ENCODE measurements at regions not wholly inside any gene's neighbourhood (a gene's known extent, or its start where the extent isn't known, plus 50 kb on each side); places are given as distances from the start of the nearest gene placed in this dataset.

DNA sequence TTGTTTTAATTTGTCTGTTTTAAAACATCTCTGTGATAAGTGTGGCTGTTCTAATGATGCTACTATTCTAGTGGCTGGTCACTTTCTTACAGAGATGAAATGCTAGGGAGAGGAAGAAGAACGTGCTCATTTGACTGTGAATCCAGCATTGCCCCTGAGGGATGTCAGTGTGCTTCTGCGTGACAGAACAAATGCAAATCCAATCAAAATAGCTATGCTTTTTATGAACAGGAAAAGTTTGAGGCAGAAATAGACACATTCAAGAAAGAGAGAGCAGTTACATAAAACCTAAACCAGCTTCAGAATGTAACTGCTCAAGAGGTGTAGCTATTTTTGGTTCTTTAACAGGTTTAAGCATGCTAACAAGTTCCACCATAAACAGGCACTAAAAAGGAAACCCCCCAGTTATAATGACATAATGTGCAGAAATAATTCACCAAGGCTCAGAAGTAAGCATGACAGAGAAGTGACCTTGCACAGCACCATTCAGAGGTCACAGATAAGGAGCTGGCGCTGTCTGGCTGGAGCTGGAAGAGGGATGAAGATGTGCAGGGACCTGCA is 385.3 kb downstream of the EPM2A start:
- Histone ChIP-seq H3K27me3 (no peaks in the 10 kb centered on the region), H3K4me1 (no peaks in the 10 kb centered on the region), H3K27ac (no peak overlapping the region), H3K36me3 (no peaks in the 10 kb centered on the region), H3K4me3 (no peak overlapping the region), H3K9me3 (no peaks in the 10 kb centered on the region)
- intact Hi-C loops (cut with DNase I), result no loop called here
- no peak for TF ChIP-seq CTCF (IDR thresholded peaks at IDR 0.05)
- no peak for DNase-seq
- ATAC-seq, result no peak

GRCh38 chr6:145350928-145351327 is 384.4 kb downstream of the EPM2A start:
- ATAC-seq, result no peak
- intact Hi-C loops (cut with DNase I), result no loop called here
- no peak overlapping the region for H3K27ac ChIP-seq
- no peak overlapping the region for H3K4me3 ChIP-seq
- DNase-seq, result no peak
- TF ChIP-seq CTCF (IDR thresholded peaks at IDR 0.05), result no peak
- H3K27me3 ChIP-seq, result no peaks in the 10 kb centered on the region
- no peaks in the 10 kb centered on the region for H3K4me1 ChIP-seq
- H3K36me3 ChIP-seq, result no peaks in the 10 kb centered on the region
- H3K9me3 ChIP-seq, result no peaks in the 10 kb centered on the region

DNA sequence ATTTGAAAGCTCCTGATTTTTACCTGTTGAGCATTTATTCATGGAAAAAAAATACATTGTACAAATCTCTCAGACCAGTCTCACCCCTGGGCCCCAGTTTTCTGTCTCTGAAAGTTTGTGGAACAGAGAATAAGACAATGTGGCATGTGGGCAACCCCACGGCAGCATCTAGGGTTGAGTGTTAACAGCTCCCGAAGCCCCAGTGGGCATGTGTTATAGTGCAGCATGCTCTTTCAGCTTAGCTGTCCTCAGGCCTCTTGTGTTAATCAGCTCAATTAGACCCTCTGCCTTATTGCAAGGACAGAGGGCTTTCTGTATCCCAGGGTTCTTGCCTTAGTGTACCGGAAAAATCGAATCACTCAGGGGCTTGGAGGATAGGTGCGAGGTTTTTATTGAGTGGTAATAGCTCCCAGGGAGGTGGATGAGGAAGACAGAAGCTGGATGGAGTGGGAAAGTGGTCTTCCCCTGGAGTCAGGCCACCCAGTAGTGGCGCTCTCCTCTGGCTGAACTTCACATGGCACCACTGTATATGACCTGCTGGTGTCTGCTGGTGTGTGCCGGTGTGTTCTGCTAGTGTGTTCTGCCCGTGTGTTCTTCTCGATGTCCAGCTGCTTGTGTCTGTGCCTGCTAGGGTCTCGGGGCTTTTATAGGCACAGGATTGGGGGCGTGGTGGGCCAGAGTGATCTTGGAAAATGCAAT is 382.8 kb downstream of the EPM2A start:
- no peaks in the 10 kb centered on the region for H3K27me3 ChIP-seq
- TF ChIP-seq CTCF (IDR thresholded peaks at IDR 0.05), result no peak
- no peak overlapping the region for H3K4me3 ChIP-seq
- H3K4me1 ChIP-seq, result no peaks in the 10 kb centered on the region
- H3K27ac ChIP-seq, result no peak overlapping the region
- intact Hi-C loops (cut with DNase I), result no loop called here
- no peaks in the 10 kb centered on the region for H3K9me3 ChIP-seq
- DNase-seq (no peak), ATAC-seq (no peak)
- no peaks in the 10 kb centered on the region for H3K36me3 ChIP-seq

- H3K36me3 ChIP-seq, result no peaks in the 10 kb centered on the region
- no peak for TF ChIP-seq CTCF (IDR thresholded peaks at IDR 0.05)
- no peak for DNase-seq
- H3K4me3 ChIP-seq, result no peak overlapping the region
- intact Hi-C loops (cut with DNase I), result no loop called here
- H3K9me3 ChIP-seq, result peaks cover 0 to 16% of the 10 kb centered on the region in 2 donors
- ATAC-seq, result no peak
- no peaks in the 10 kb centered on the region for H3K27me3 ChIP-seq
- H3K27ac ChIP-seq, result no peak overlapping the region
- no peaks in the 10 kb centered on the region for H3K4me1 ChIP-seq
Observed at GRCh38 chr6:145360865-145361264, 374.5 kb downstream of the EPM2A start.

DNA sequence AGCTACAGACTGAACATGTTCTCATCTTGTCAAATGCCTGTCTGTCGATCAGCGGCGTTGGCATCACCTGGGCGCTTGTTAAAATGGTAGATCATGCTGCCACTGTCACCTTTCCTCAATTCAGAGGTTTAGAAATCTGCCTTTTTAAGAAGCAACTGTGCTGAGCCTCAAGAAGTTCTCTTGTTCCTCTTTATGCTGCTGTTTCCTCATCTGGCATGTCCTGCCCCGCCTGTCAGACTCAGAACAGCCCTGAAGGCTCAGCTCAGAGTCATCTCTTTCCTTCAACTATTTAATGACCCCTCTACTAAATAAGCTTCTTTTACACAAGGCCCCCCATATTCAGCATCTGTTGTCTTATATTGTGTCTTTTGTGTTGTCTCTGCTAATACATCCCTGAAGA is 368.2 kb downstream of the EPM2A start:
- no peak for DNase-seq
- Histone ChIP-seq H3K27me3 (no peaks in the 10 kb centered on the region), H3K27ac (no peak overlapping the region), H3K4me1 (no peaks in the 10 kb centered on the region), H3K36me3 (no peaks in the 10 kb centered on the region), H3K9me3 (peaks cover 0 to 12% of the 10 kb centered on the region in 2 donors), H3K4me3 (no peak overlapping the region)
- no peak for TF ChIP-seq CTCF (IDR thresholded peaks at IDR 0.05)
- intact Hi-C loops (cut with DNase I), result no loop called here
- no peak for ATAC-seq
